ENCODE measurements at regions not wholly inside any gene's neighbourhood (a gene's known extent, or its start where the extent isn't known, plus 50 kb on each side); places are given as distances from the start of the nearest gene placed in this dataset.

GRCh38 chr12:115377230-115377629 lies 693.3 kb upstream of the TBX3 start:
- Histone ChIP-seq H3K36me3 (ENCODE audit: insufficient read depth, low read length) (no peaks in the 10 kb centered on the region), H3F3A (ENCODE audit: insufficient read depth, low read length) (no peaks in the 10 kb centered on the region), H3K79me2 (ENCODE audit: insufficient read depth, low read length) (no peaks in the 10 kb centered on the region), H3K4me1 (ENCODE audit: insufficient read depth, low read length, severe bottlenecking) (no peaks in the 10 kb centered on the region), H2AFZ (ENCODE audit: low read length) (no peak overlapping the region), H4K20me1 (ENCODE audit: insufficient read depth, low read length) (no peaks in the 10 kb centered on the region), H3K27me3 (ENCODE audit: insufficient read depth, low read length) (no peaks in the 10 kb centered on the region), H3K9me2 (ENCODE audit: low read depth, low read length) (no peaks in the 10 kb centered on the region), H3K4me2 (ENCODE audit: low read length) (no peak overlapping the region), H3K27ac (ENCODE audit: low read depth, low read length, poor library complexity, severe bottlenecking) (no peak overlapping the region), H3K9me3 (ENCODE audit: low read length) (no peaks in the 10 kb centered on the region), H3K4me3 (ENCODE audit: low read depth, low read length, poor library complexity, severe bottlenecking) (no peak overlapping the region), H3K9ac (ENCODE audit: low read length) (no peak overlapping the region)
- no peak for TF ChIP-seq CTCF (IDR thresholded peaks at IDR 0.05; ENCODE audit: low read length)

GRCh38 chr12:115375186-115375991 lies 691.4 kb upstream of the TBX3 start:
- Histone ChIP-seq H3K27me3 (ENCODE audit: insufficient read depth, low read length) (no peaks in the 10 kb centered on the region), H3K79me2 (ENCODE audit: insufficient read depth, low read length) (no peaks in the 10 kb centered on the region), H3K4me1 (ENCODE audit: insufficient read depth, low read length, severe bottlenecking) (no peaks in the 10 kb centered on the region), H3K9me3 (ENCODE audit: low read length) (no peaks in the 10 kb centered on the region), H3K36me3 (ENCODE audit: insufficient read depth, low read length) (no peaks in the 10 kb centered on the region), H3K4me3 (ENCODE audit: low read depth, low read length, poor library complexity, severe bottlenecking) (no peak overlapping the region), H3K27ac (ENCODE audit: low read depth, low read length, poor library complexity, severe bottlenecking) (no peak overlapping the region), H4K20me1 (ENCODE audit: insufficient read depth, low read length) (no peaks in the 10 kb centered on the region), H3K9me2 (ENCODE audit: low read depth, low read length) (no peaks in the 10 kb centered on the region), H3K9ac (ENCODE audit: low read length) (no peak overlapping the region), H3F3A (ENCODE audit: insufficient read depth, low read length) (no peaks in the 10 kb centered on the region), H3K4me2 (ENCODE audit: low read length) (no peak overlapping the region), H2AFZ (ENCODE audit: low read length) (no peak overlapping the region)
- no peak for TF ChIP-seq EZH2 (IDR thresholded peaks at IDR 0.05; ENCODE audit: borderline replicate concordance, low read length)
- no peak for TF ChIP-seq CTCF (IDR thresholded peaks at IDR 0.05; ENCODE audit: low read length)

GRCh38 chr12:115374480-115375185 lies 690.7 kb upstream of the TBX3 start:
- Histone ChIP-seq H3K27ac (ENCODE audit: low read depth, low read length, poor library complexity, severe bottlenecking) (no peak overlapping the region), H3K36me3 (ENCODE audit: insufficient read depth, low read length) (no peaks in the 10 kb centered on the region), H3K27me3 (ENCODE audit: insufficient read depth, low read length) (no peaks in the 10 kb centered on the region), H3K9me3 (ENCODE audit: low read length) (no peaks in the 10 kb centered on the region), H3K4me2 (ENCODE audit: low read length) (no peak overlapping the region), H3K79me2 (ENCODE audit: insufficient read depth, low read length) (no peaks in the 10 kb centered on the region), H3K9ac (ENCODE audit: low read length) (no peak overlapping the region), H3K4me1 (ENCODE audit: insufficient read depth, low read length, severe bottlenecking) (no peaks in the 10 kb centered on the region), H3K9me2 (ENCODE audit: low read depth, low read length) (no peaks in the 10 kb centered on the region), H3K4me3 (ENCODE audit: low read depth, low read length, poor library complexity, severe bottlenecking) (no peak overlapping the region), H2AFZ (ENCODE audit: low read length) (no peak overlapping the region), H4K20me1 (ENCODE audit: insufficient read depth, low read length) (no peaks in the 10 kb centered on the region), H3F3A (ENCODE audit: insufficient read depth, low read length) (no peaks in the 10 kb centered on the region)
- TF ChIP-seq EZH2 (IDR thresholded peaks at IDR 0.05; ENCODE audit: borderline replicate concordance, low read length) = no peak
- no peak for TF ChIP-seq CTCF (IDR thresholded peaks at IDR 0.05; ENCODE audit: low read length)

Measured in OCI-LY1 (cell line).